SK-N-SH (cell line): ENCODE measurements at regions not wholly inside any gene's neighbourhood (a gene's known extent, or its start where the extent isn't known, plus 50 kb on each side); places are given as distances from the start of the nearest gene placed in this dataset.
"Not testable (repeated sequence)": the region's sequence is repeated elsewhere in the genome, so short reads cannot be mapped to it uniquely, and the experiment has no call there.

Experiments
- CTCF ChIA-PET: fragments of 300-600, 350-600 bp; formaldehyde crosslinking; extraction: SDS; loops from one replicate; lab custom pipeline; 2021; lab: Yijun Ruan, JAX
- POLR2A ChIA-PET: fragments of 350-600 bp; sonication (Branson Sonifier 250); formaldehyde crosslinking; extraction: SDS; loops from one replicate; lab custom pipeline; 2020; ENCODE audit warnings: antibody characterized with exemption, inconsistent platforms; lab: Yijun Ruan, JAX
- DNase-seq: peaks from one replicate; pipeline ENCODE4 v3.0.0; 2012
- H2AFZ ChIP-seq: fragments of 200-600 bp; sonication (generic); 2 replicates; pipeline ENCODE4 v1.8.1; 2016; ENCODE audit warnings: antibody characterized with exemption, mild to moderate bottlenecking, low read depth
- H3F3A ChIP-seq: fragments of 200-600 bp; sonication (generic); replicated peaks from 2 replicates; pipeline ENCODE3; 2016; ENCODE audit warnings: antibody characterized with exemption, mild to moderate bottlenecking; ENCODE audit not compliant: insufficient read depth
- H3K27ac ChIP-seq, 2 experiments: fragments of 200-500 bp in 1 of 2; fragments of 200-600 bp in 1 of 2; sonication (Bioruptor generic) in 1 of 2; sonication (generic), shearing (Covaris generic) in 1 of 2; 2 replicates each; pipeline versions ENCODE4 v1.5.1 to v1.6.1; 2014 to 2016; ENCODE audit warnings: low read depth in 2 of 2, inconsistent platforms in 1 of 2, low read length in 1 of 2, mild to moderate bottlenecking in 1 of 2, mixed read lengths in 1 of 2
- H3K27me3 ChIP-seq: fragments of 200-600 bp; sonication (generic), shearing (Covaris generic); 2 replicates; pipeline ENCODE4 v1.6.1; 2016; ENCODE audit warnings: mixed run types; ENCODE audit not compliant: insufficient read depth
- H3K36me3 ChIP-seq, 2 experiments: fragments of 200-500 bp in 1 of 2; fragments of 200-600 bp in 1 of 2; sonication (Bioruptor generic) in 1 of 2; sonication (generic) in 1 of 2; replicated peaks in 1 of 2; 2 replicates each; pipeline versions ENCODE3 to v1.5.1; 2014 to 2016; ENCODE audit warnings: low read length in 1 of 2, mild to moderate bottlenecking in 1 of 2; ENCODE audit not compliant: insufficient read depth in 2 of 2, control insufficient read depth in 1 of 2
- H3K4me1 ChIP-seq, 2 experiments: fragments of 200-500 bp in 1 of 2; fragments of 200-600 bp in 1 of 2; sonication (Bioruptor generic) in 1 of 2; sonication (generic), shearing (Covaris generic) in 1 of 2; 2 replicates each; pipeline versions ENCODE4 v1.5.1 to v1.6.1; 2014 to 2016; ENCODE audit warnings: low read depth in 1 of 2, low read length in 1 of 2, mixed run types in 1 of 2; ENCODE audit not compliant: insufficient read depth in 2 of 2, control insufficient read depth in 1 of 2
- H3K4me2 ChIP-seq: fragments of 200-600 bp; sonication (generic), shearing (Covaris generic); 2 replicates; pipeline ENCODE4 v1.6.1; 2017; ENCODE audit warnings: mixed run types
- H3K4me3 ChIP-seq, 2 experiments: fragments of 200-500 bp in 1 of 2; fragments of 200-600 bp in 1 of 2; sonication (Bioruptor generic) in 1 of 2; sonication (generic), shearing (Covaris generic) in 1 of 2; 2 replicates each; pipeline versions ENCODE4 v1.5.1 to v1.8.1; 2014 to 2016; ENCODE audit warnings: low read depth in 2 of 2, inconsistent platforms in 1 of 2, low read length in 1 of 2, mild to moderate bottlenecking in 1 of 2, mixed read lengths in 1 of 2, moderate library complexity in 1 of 2
- H3K79me2 ChIP-seq: fragments of 200-600 bp; sonication (generic); 2 replicates; pipeline ENCODE4 v1.8.1; 2017; ENCODE audit warnings: mild to moderate bottlenecking; ENCODE audit not compliant: insufficient read depth
- H3K9ac ChIP-seq: fragments of 200-600 bp; sonication (generic); 2 replicates; pipeline ENCODE4 v1.6.1; 2017; ENCODE audit warnings: mixed run types
- H3K9me2 ChIP-seq: fragments of 200-600 bp; sonication (generic); 2 replicates; pipeline ENCODE4 v1.6.1; 2017; ENCODE audit warnings: mixed run types
- H3K9me3 ChIP-seq: fragments of 200-600 bp; sonication (generic); 2 replicates; pipeline ENCODE4 v1.6.1; 2017; ENCODE audit warnings: mixed run types, mild to moderate bottlenecking, moderate library complexity
- H4K20me1 ChIP-seq: fragments of 200-600 bp; sonication (generic); 2 replicates; pipeline ENCODE4 v1.6.1; 2017; ENCODE audit warnings: mild to moderate bottlenecking, mixed run types; ENCODE audit not compliant: insufficient read depth
- ELF1 ChIP-seq: IDR thresholded peaks from 2 replicates; pipeline ENCODE4 v1.4.0; 2012
- EZH2phosphoT487 ChIP-seq: fragments of 200-600 bp; sonication (generic); IDR thresholded peaks from 2 replicates; pipeline ENCODE4 v1.6.1; 2017; ENCODE audit warnings: low read depth, mixed run types, mild to moderate bottlenecking, antibody characterized with exemption, moderate library complexity, borderline replicate concordance
- FOXJ3 ChIP-seq: sonication (generic); formaldehyde crosslinking; IDR thresholded peaks from 2 replicates; pipeline ENCODE4 v1.5.1; 2020; ENCODE audit warnings: mild to moderate bottlenecking, missing genetic modification reagents
- FOXM1 ChIP-seq: IDR thresholded peaks from 2 replicates; pipeline ENCODE4 v1.4.0; 2012; ENCODE audit warnings: low read depth, mild to moderate bottlenecking
- GATA2 ChIP-seq: sonication (generic); formaldehyde crosslinking; IDR thresholded peaks from 2 replicates; pipeline ENCODE4 v1.5.0; 2020; ENCODE audit warnings: mild to moderate bottlenecking, missing genetic modification reagents
- MXI1 ChIP-seq: IDR thresholded peaks from 2 replicates; pipeline ENCODE4 v1.6.1; 2012; ENCODE audit warnings: mild to moderate bottlenecking, low read depth, low read length, improper control_type of control experiment
- NRF1 ChIP-seq: IDR thresholded peaks from 2 replicates; pipeline ENCODE4 v1.6.1; 2012; ENCODE audit warnings: low read depth, mild to moderate bottlenecking, low read length
- PBX3 ChIP-seq: IDR thresholded peaks from 2 replicates; pipeline ENCODE4; 2012
- POLR2AphosphoS5 ChIP-seq: IDR thresholded peaks from 2 replicates; pipeline ENCODE4 v1.6.1; 2012; ENCODE audit warnings: low read depth, low read length
- RAD21 ChIP-seq: IDR thresholded peaks from 2 replicates; pipeline ENCODE4 v1.6.1; 2012; ENCODE audit warnings: mild to moderate bottlenecking, low read length
- TCF12 ChIP-seq: IDR thresholded peaks from 2 replicates; pipeline ENCODE4 v1.4.0; 2012
- TEAD4 ChIP-seq: IDR thresholded peaks from 2 replicates; pipeline ENCODE4 v1.4.0; 2012; ENCODE audit warnings: mild to moderate bottlenecking, borderline replicate concordance; ENCODE audit not compliant: insufficient read depth
- USF2 ChIP-seq: fragments of 150-350 bp; IDR thresholded peaks from 2 replicates; pipeline ENCODE4 v1.6.1; 2017; ENCODE audit warnings: antibody characterized with exemption, low read length, low read depth, borderline replicate concordance
- YY1 ChIP-seq: IDR thresholded peaks from 2 replicates; pipeline ENCODE4 v1.4.0; 2012; ENCODE audit warnings: low read depth, mild to moderate bottlenecking
- WGBS: methylation state at CpG from one replicate; pipeline ENCODE4 v1.1.6; 2017; ENCODE audit warnings: low lambda C conversion rate; 5-methylcytosine and 5-hydroxymethylcytosine counted together

- TF ChIP-seq FOXJ3 (CRISPR knock-in tag) (no peak), RAD21 (no peak), GATA2 (CRISPR knock-in tag) (no peak), YY1 (no peak), TEAD4 (no peak), POLR2AphosphoS5 (no peak), NRF1 (no peak), EZH2phosphoT487 (no peak), FOXM1 (no peak), MXI1 (no peak)
- TF ChIP-seq, all 33 proteins: peak for 0
- Histone ChIP-seq H2AFZ (no peak overlapping the region), H3K79me2 (no peaks in the 10 kb centered on the region), H3K36me3 (no peaks in the 10 kb centered on the region), H3K27ac (no peak overlapping the region), H3K9ac (no peak overlapping the region), H4K20me1 (no peaks in the 10 kb centered on the region), H3K4me2 (no peak overlapping the region), H3K4me3 (no peak overlapping the region), H3K9me2 (no peaks in the 10 kb centered on the region), H3K4me1 (no peaks in the 10 kb centered on the region), H3K27me3 (no peaks in the 10 kb centered on the region), H3K9me3 (peaks cover 3% of the 10 kb centered on the region; the same call in 1 of the 2 replicates), H3F3A (no peaks in the 10 kb centered on the region)
- CTCF ChIA-PET: no interaction called here
- DNase-seq: no peak
- POLR2A ChIA-PET: no interaction called here
Observed at GRCh38 chr12:17134315-17134714, 528.4 kb upstream of the LMO3 start.

GRCh38 chr12:17132336-17132735 is 526.4 kb upstream of the LMO3 start:
- Histone ChIP-seq H2AFZ (no peak overlapping the region), H3K4me2 (no peak overlapping the region), H3K27me3 (no peaks in the 10 kb centered on the region), H3K4me3 (no peak overlapping the region), H4K20me1 (no peaks in the 10 kb centered on the region), H3K36me3 (no peaks in the 10 kb centered on the region), H3K27ac (no peak overlapping the region), H3K9me3 (peaks cover 3% of the 10 kb centered on the region; the same call in 1 of the 2 replicates), H3F3A (no peaks in the 10 kb centered on the region), H3K79me2 (no peaks in the 10 kb centered on the region), H3K9me2 (no peaks in the 10 kb centered on the region), H3K4me1 (no peaks in the 10 kb centered on the region), H3K9ac (no peak overlapping the region)
- POLR2A ChIA-PET: no interaction called here
- no peak for TF ChIP-seq TEAD4
- no peak for TF ChIP-seq ELF1
- TF ChIP-seq PBX3: no peak
- no peak for TF ChIP-seq GATA2 (CRISPR knock-in tag)
- TF ChIP-seq USF2: no peak
- TF ChIP-seq TCF12: no peak
- CTCF ChIA-PET: no interaction called here
- DNase-seq: no peak
- WGBS: 41% methylated on average over 4 of the region's 4 CpGs

- H3K4me2 ChIP-seq, H3K4me1 ChIP-seq, H3K79me2 ChIP-seq, POLR2A ChIA-PET, H4K20me1 ChIP-seq, H3K9me3 ChIP-seq, H3K9me2 ChIP-seq, H3K27me3 ChIP-seq, H3K4me3 ChIP-seq, H2AFZ ChIP-seq, H3K9ac ChIP-seq, H3K36me3 ChIP-seq, H3F3A ChIP-seq, H3K27ac ChIP-seq, DNase-seq: not testable (repeated sequence)
- CTCF ChIA-PET: interaction anchor here (0.8 kb wide), 1 partner anchor 47 kb away, joined by 3 read pairs; no protein-coding TSS in a partner anchor
- WGBS: 0% methylated on average over 1 of the region's 3 CpGs
Observed at GRCh38 chr12:17116538-17116937, 510.6 kb upstream of the LMO3 start.
